Keratinocyte (primary cell): ENCODE measurements at regions not wholly inside any gene's neighbourhood (a gene's known extent, or its start where the extent isn't known, plus 50 kb on each side); places are given as distances from the start of the nearest gene placed in this dataset.

Experiments used
- DNase-seq: peaks from one replicate; pipeline ENCODE4 v3.0.0-alpha.2; 2011; ENCODE audit warnings: low read depth, missing footprints, low spot score
- FAIRE-seq: peaks from 2 replicates; lab custom pipeline; 2011; peaks lifted over from hg19 to GRCh38; lab: Jason Lieb, UNC
- H2AFZ ChIP-seq: 2 replicates; pipeline ENCODE4 v1.6.0; 2012; ENCODE audit warnings: low read length, control low read depth, inconsistent platforms; ENCODE audit not compliant: control insufficient read depth
- H3K27ac ChIP-seq: 2 replicates; pipeline ENCODE4 v1.5.1; 2011; ENCODE audit warnings: low read length; ENCODE audit not compliant: control insufficient read depth, insufficient read depth
- H3K27me3 ChIP-seq: 3 replicates; pipeline ENCODE4 v1.6.0; 2011; ENCODE audit warnings: low read length; ENCODE audit not compliant: control insufficient read depth, insufficient read depth; ENCODE audit errors: extremely low read depth
- H3K36me3 ChIP-seq, 2 experiments: 2 replicates in 1 of 2; 3 replicates in 1 of 2; pipeline ENCODE4 v1.5.1; 2011; ENCODE audit warnings: low read length in 2 of 2, mild to moderate bottlenecking in 1 of 2; ENCODE audit not compliant: control insufficient read depth in 2 of 2, insufficient read depth in 2 of 2; ENCODE audit errors: extremely low read depth in 1 of 2
- H3K4me1 ChIP-seq: 3 replicates; pipeline ENCODE4 v1.5.1; 2011; ENCODE audit warnings: low read length; ENCODE audit not compliant: control insufficient read depth, insufficient read depth; ENCODE audit errors: extremely low read depth
- H3K4me2 ChIP-seq: 3 replicates; pipeline ENCODE4 v1.6.0; 2011; ENCODE audit warnings: low read depth, low read length; ENCODE audit not compliant: control insufficient read depth, insufficient read depth; ENCODE audit errors: extremely low read depth
- H3K4me3 ChIP-seq, 3 experiments: fragments of 200-600 bp in 1 of 3; sonication (generic) in 1 of 3; 2 replicates in 2 of 3; 3 replicates in 1 of 3; pipeline ENCODE4 v1.5.1; 2011 to 2016; ENCODE audit warnings: low read length in 3 of 3, mild to moderate bottlenecking in 3 of 3, control low read depth in 2 of 3, inconsistent platforms in 1 of 3, low read depth in 1 of 3, mixed read lengths in 1 of 3, mixed run types in 1 of 3, moderate library complexity in 1 of 3; ENCODE audit not compliant: control insufficient read depth in 2 of 3, insufficient read depth in 2 of 3; ENCODE audit errors: extremely low read depth in 1 of 3
- H3K79me2 ChIP-seq: 2 replicates; pipeline ENCODE4 v1.6.0; 2012; ENCODE audit warnings: low read length; ENCODE audit not compliant: control insufficient read depth, insufficient read depth
- H3K9ac ChIP-seq: 3 replicates; pipeline ENCODE4 v1.6.0; 2011; ENCODE audit warnings: low read length; ENCODE audit not compliant: control insufficient read depth, insufficient read depth; ENCODE audit errors: extremely low read depth
- H3K9me1 ChIP-seq: 3 replicates; pipeline ENCODE4 v1.6.0; 2011; ENCODE audit warnings: low read length; ENCODE audit not compliant: control insufficient read depth, insufficient read depth; ENCODE audit errors: extremely low read depth
- H3K9me3 ChIP-seq: 2 replicates; pipeline ENCODE4 v1.5.1; 2012; ENCODE audit warnings: low read depth, low read length; ENCODE audit not compliant: control insufficient read depth
- H4K20me1 ChIP-seq: 3 replicates; pipeline ENCODE4 v1.6.0; 2011; ENCODE audit warnings: low read length; ENCODE audit not compliant: control insufficient read depth, insufficient read depth; ENCODE audit errors: extremely low read depth
- CTCF ChIP-seq, 3 experiments: IDR thresholded peaks in 1 of 3; conservative IDR thresholded peaks in 1 of 3; optimal IDR thresholded peaks in 1 of 3; 2 replicates in 2 of 3; 3 replicates in 1 of 3; pipeline versions ENCODE3 to v1.5.1; 2011; ENCODE audit warnings: low read length in 3 of 3, mild to moderate bottlenecking in 3 of 3, moderate library complexity in 2 of 3, control low read depth in 1 of 3, inconsistent platforms in 1 of 3; ENCODE audit not compliant: insufficient read depth in 2 of 3; ENCODE audit errors: extremely low read depth in 1 of 3
- EZH2 ChIP-seq: IDR thresholded peaks from one replicate; pipeline ENCODE4 v1.6.1; 2012; ENCODE audit warnings: inconsistent platforms, mild to moderate bottlenecking, low read length, moderate library complexity
- dilution Hi-C: fragments of 300-500 bp; cut with MboI; formaldehyde crosslinking; loops from one replicate; pipeline ENCODE4 v1.7.0; 2020; ENCODE audit warnings: low sequenced_read_pairs; ENCODE audit not compliant: extremely low pct_ligation_motif_present

GRCh38 chr1:238611406-238611805 is 720.7 kb upstream of the ZP4 start:
- Histone ChIP-seq H3K9ac (no peak overlapping the region), H2AFZ (no peak overlapping the region), H3K27ac (no peak overlapping the region), H3K4me1 (no peaks in the 10 kb centered on the region), H3K9me1 (no peaks in the 10 kb centered on the region), H3K79me2 (no peaks in the 10 kb centered on the region), H4K20me1 (no peaks in the 10 kb centered on the region), H3K36me3 (no peaks in the 10 kb centered on the region), H3K4me3 (no peak overlapping the region), H3K4me2 (no peak overlapping the region), H3K9me3 (no peaks in the 10 kb centered on the region), H3K27me3 (no peaks in the 10 kb centered on the region)
- no peak for FAIRE-seq
- dilution Hi-C loops = no loop called here
- TF ChIP-seq EZH2 (no peak), CTCF (optimal IDR thresholded peaks at IDR 0.05 in 1 of 3, IDR thresholded peaks at IDR 0.05 in 1 of 3, conservative IDR thresholded peaks at IDR 0.05 in 1 of 3; ENCODE audit: extremely low read depth in 1 of 3, insufficient read depth in 2 of 3, low read length in 3 of 3) (no peak)
- DNase-seq = no peak

GRCh38 chr1:238608144-238608543 is 717.4 kb upstream of the ZP4 start:
- no peaks in the 10 kb centered on the region for H3K27me3 ChIP-seq
- dilution Hi-C loops = no loop called here
- no peaks in the 10 kb centered on the region for H3K9me3 ChIP-seq
- H3K9ac ChIP-seq = no peak overlapping the region
- H3K27ac ChIP-seq = no peak overlapping the region
- H3K4me3 ChIP-seq = no peak overlapping the region
- no peaks in the 10 kb centered on the region for H3K36me3 ChIP-seq
- TF ChIP-seq EZH2 (no peak), CTCF (optimal IDR thresholded peaks at IDR 0.05 in 1 of 3, IDR thresholded peaks at IDR 0.05 in 1 of 3, conservative IDR thresholded peaks at IDR 0.05 in 1 of 3; ENCODE audit: extremely low read depth in 1 of 3, insufficient read depth in 2 of 3, low read length in 3 of 3) (no peak)
- H4K20me1 ChIP-seq = no peaks in the 10 kb centered on the region
- H3K4me2 ChIP-seq = no peak overlapping the region
- no peak overlapping the region for H2AFZ ChIP-seq
- H3K4me1 ChIP-seq = no peaks in the 10 kb centered on the region
- H3K9me1 ChIP-seq = no peaks in the 10 kb centered on the region
- DNase-seq (no peak), FAIRE-seq (no peak)
- no peaks in the 10 kb centered on the region for H3K79me2 ChIP-seq
